HUDEP-2 (cell line): ENCODE measurements at regions not wholly inside any gene's neighbourhood (a gene's known extent, or its start where the extent isn't known, plus 50 kb on each side); places are given as distances from the start of the nearest gene placed in this dataset.

Experiments
- DNase-seq, 76 experiments: peaks; one replicate each; lab custom pipeline; 2025; ENCODE audit not compliant: unreplicated experiment in 76 of 76; lab: John Stamatoyannopoulos, UW

GRCh38 chr4:152269448-152270191 is 266.3 kb downstream of the FBXW7 start:
- DNase-seq = no peak

GRCh38 chr4:152267811-152268210 is 268.1 kb downstream of the FBXW7 start:
- no peak for DNase-seq

GRCh38 chr4:152266831-152267480 is 268.9 kb downstream of the FBXW7 start:
- no peak for DNase-seq

GRCh38 chr4:152265149-152265621 is 270.7 kb downstream of the FBXW7 start:
- no peak for DNase-seq

- no peak for DNase-seq
These were observed 271.8 kb downstream of the FBXW7 start for GRCh38 chr4:152264106-152264505.

- DNase-seq = no peak
These were observed 276.0 kb downstream of the FBXW7 start for GRCh38 chr4:152259866-152260265.

- no peak for DNase-seq
These were observed 276.8 kb downstream of the FBXW7 start for GRCh38 chr4:152258804-152259708.

GRCh38 chr4:152258391-152258790 is 277.5 kb downstream of the FBXW7 start:
- no peak for DNase-seq

- DNase-seq = no peak
These were observed 278.3 kb downstream of the FBXW7 start for GRCh38 chr4:152257601-152258066.

GRCh38 chr4:152256996-152257395 is 278.9 kb downstream of the FBXW7 start:
- no peak for DNase-seq

- DNase-seq = no peak
These were observed 280.5 kb downstream of the FBXW7 start for GRCh38 chr4:152255437-152255836.

- no peak for DNase-seq
These were observed 287.5 kb downstream of the FBXW7 start for GRCh38 chr4:152248347-152248746.

GRCh38 chr4:152247271-152247975 is 288.5 kb downstream of the FBXW7 start:
- DNase-seq = no peak

GRCh38 chr4:152246659-152247058 is 289.2 kb downstream of the FBXW7 start:
- DNase-seq = no peak

- DNase-seq = no peak
These were observed 290.2 kb downstream of the FBXW7 start for GRCh38 chr4:152245680-152246079.

GRCh38 chr4:152244659-152245058 is 291.2 kb downstream of the FBXW7 start:
- no peak for DNase-seq

GRCh38 chr4:152243896-152244595 is 291.8 kb downstream of the FBXW7 start:
- DNase-seq = no peak

- no peak for DNase-seq
These were observed 292.7 kb downstream of the FBXW7 start for GRCh38 chr4:152243206-152243605.

GRCh38 chr4:152240232-152240631 is 295.7 kb downstream of the FBXW7 start:
- no peak for DNase-seq

- no peak for DNase-seq
These were observed 296.7 kb downstream of the FBXW7 start for GRCh38 chr4:152239216-152239615.
